ENCODE measurements at regions not wholly inside any gene's neighbourhood (a gene's known extent, or its start where the extent isn't known, plus 50 kb on each side); places are given as distances from the start of the nearest gene placed in this dataset.
A peak's percentile ranks its signal among the peaks of the same experiment; 100 is the strongest.

- no peak for TF ChIP-seq CTCF (IDR thresholded peaks at IDR 0.05)
- no peak for TF ChIP-seq POLR2AphosphoS5 (IDR thresholded peaks at IDR 0.05)
- no peak for TF ChIP-seq EP300 (IDR thresholded peaks at IDR 0.05)
- TF ChIP-seq POLR2A (IDR thresholded peaks at IDR 0.05) = no peak
- 78 to 81% methylated on average over 4 of the region's 4 CpGs for WGBS, 2 donors
- DNase-seq (no peak), ATAC-seq (ENCODE audit: low FRiP score in 2 of 2) (no peak)
- H3K27ac ChIP-seq = no peak overlapping the region
- H3K27me3 ChIP-seq = no peaks in the 10 kb centered on the region
- no peak overlapping the region for H3K4me3 ChIP-seq
- no peaks in the 10 kb centered on the region for H3K9me3 ChIP-seq
- H3K4me1 ChIP-seq = no peaks in the 10 kb centered on the region
- H3K36me3 ChIP-seq = no peaks in the 10 kb centered on the region
Measured at GRCh38 chrX:19172741-19173140, 50.5 kb upstream of the ADGRG2 start.

DNA sequence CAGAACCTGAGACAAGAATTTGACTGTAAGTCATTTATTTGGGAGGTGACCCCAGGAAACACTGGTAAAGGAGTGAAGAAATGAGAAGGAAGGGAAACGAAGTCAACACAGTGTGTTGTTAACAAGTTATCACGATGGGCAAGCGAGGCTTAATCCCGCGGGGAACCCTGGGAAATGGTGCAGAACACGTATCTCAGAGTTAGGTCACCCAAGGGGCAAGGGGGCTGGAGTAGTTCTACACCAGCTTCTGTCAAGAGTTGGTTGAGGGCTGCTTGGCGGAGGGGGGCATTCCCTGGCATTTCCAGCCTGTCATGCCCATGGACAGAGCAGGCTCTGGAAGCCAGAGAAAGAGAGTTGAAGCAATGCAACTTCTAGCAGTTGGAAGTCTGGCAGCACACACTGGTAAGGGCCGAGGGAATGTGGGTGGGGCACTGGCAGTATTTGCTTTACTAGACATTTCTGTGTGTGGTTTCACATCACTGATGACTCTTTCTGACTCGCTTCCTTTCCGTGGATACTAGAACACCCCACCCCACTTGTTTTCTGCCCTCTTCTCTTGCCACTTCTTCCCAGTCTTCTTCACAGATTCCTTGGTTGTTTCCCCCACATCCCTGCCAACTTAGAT lies 52.2 kb upstream of the ADGRG2 start:
- no peak for DNase-seq

GRCh38 chrX:19176901-19177630 lies 54.8 kb upstream of the ADGRG2 start:
- H3K36me3 ChIP-seq = no peaks in the 10 kb centered on the region
- no peak overlapping the region for H3K27ac ChIP-seq
- H3K4me3 ChIP-seq = no peak overlapping the region
- no peak for ATAC-seq (ENCODE audit: low FRiP score in 2 of 2)
- TF ChIP-seq POLR2A (IDR thresholded peaks at IDR 0.05) (no peak), CTCF (IDR thresholded peaks at IDR 0.05) (no peak), POLR2AphosphoS5 (IDR thresholded peaks at IDR 0.05) (no peak)
- no peak for DNase-seq
- H3K4me1 ChIP-seq = no peaks in the 10 kb centered on the region
- no peaks in the 10 kb centered on the region for H3K27me3 ChIP-seq
- WGBS, 2 donors = 24 to 52% methylated on average over 2 to 4 of the region's 4 CpGs
- no peaks in the 10 kb centered on the region for H3K9me3 ChIP-seq

More for the DNA sequence above, 52.2 kb upstream of the ADGRG2 start:
- Histone ChIP-seq H3K27ac (no peak overlapping the region), H3K36me3 (no peaks in the 10 kb centered on the region), H3K4me1 (no peaks in the 10 kb centered on the region), H3K9me3 (no peaks in the 10 kb centered on the region), H3K27me3 (no peaks in the 10 kb centered on the region), H3K4me3 (no peak overlapping the region)
- 66 to 67% methylated on average over 9 to 10 of the region's 10 CpGs for WGBS, 2 donors
- no peak for TF ChIP-seq EP300 (IDR thresholded peaks at IDR 0.05)
- TF ChIP-seq POLR2A (IDR thresholded peaks at IDR 0.05) = no peak
- no peak for TF ChIP-seq CTCF (IDR thresholded peaks at IDR 0.05)
- no peak for TF ChIP-seq POLR2AphosphoS5 (IDR thresholded peaks at IDR 0.05)
- ATAC-seq (ENCODE audit: low FRiP score in 2 of 2) = peak in 1 of 2 donors; percentile 86

DNA sequence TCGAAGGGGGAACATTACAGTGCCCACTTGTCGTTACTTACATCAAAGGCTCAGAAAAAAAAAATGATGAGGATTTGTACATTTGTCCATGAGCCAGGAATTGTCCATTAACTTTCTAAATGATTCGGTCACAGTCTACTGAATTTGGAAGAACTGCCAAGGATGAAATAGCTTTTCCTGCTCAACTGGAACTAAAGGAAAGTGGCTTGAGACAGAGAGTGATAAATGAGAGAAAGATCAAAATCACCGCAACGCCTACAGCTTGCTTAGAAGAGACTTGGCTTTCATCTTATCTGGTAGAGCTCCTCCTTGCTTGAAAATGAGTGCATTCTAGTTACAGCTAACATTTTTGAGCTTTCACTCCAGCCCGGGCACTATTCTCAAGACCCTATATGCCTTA lies 55.5 kb upstream of the ADGRG2 start:
- no peak for DNase-seq
- H3K27me3 ChIP-seq = no peaks in the 10 kb centered on the region
- H3K4me3 ChIP-seq = no peak overlapping the region
- H3K9me3 ChIP-seq = no peaks in the 10 kb centered on the region
- whole genome bisulfite sequencing, 2 donors = 35 to 56% methylated on average over 6 of the region's 6 CpGs
- no peaks in the 10 kb centered on the region for H3K4me1 ChIP-seq
- ATAC-seq (ENCODE audit: low FRiP score in 2 of 2) = no peak
- H3K36me3 ChIP-seq = no peaks in the 10 kb centered on the region
- TF ChIP-seq POLR2AphosphoS5 (IDR thresholded peaks at IDR 0.05) = no peak
- no peak for TF ChIP-seq EP300 (IDR thresholded peaks at IDR 0.05)
- no peak for TF ChIP-seq POLR2A (IDR thresholded peaks at IDR 0.05)
- no peak for TF ChIP-seq CTCF (IDR thresholded peaks at IDR 0.05)
- no peak overlapping the region for H3K27ac ChIP-seq

DNA sequence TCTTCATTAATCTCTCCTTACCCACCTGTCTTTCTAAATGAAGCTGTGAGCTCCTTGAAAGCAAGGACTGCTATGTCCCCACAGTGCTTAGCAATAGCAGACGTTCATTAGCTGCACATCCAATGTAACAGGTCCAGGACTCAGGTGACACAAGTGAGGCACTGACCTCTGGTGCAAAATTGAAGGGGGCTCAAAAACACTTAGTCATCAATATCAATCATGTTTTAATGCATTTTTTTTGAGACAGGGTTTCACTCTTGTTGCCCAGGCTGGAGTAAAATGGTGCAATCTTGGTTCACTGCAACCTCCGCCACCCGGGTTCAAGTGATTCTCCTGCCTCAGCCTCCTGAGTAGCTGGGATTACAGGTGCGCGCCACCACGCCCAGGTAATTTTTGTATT lies 56.1 kb upstream of the ADGRG2 start:
- Histone ChIP-seq H3K27ac (no peak overlapping the region), H3K4me1 (no peaks in the 10 kb centered on the region), H3K36me3 (no peaks in the 10 kb centered on the region), H3K4me3 (no peak overlapping the region), H3K9me3 (no peaks in the 10 kb centered on the region), H3K27me3 (no peaks in the 10 kb centered on the region)
- 87 to 89% methylated on average over 6 of the region's 6 CpGs for WGBS, 2 donors
- no peak for TF ChIP-seq POLR2AphosphoS5 (IDR thresholded peaks at IDR 0.05)
- no peak for TF ChIP-seq CTCF (IDR thresholded peaks at IDR 0.05)
- TF ChIP-seq POLR2A (IDR thresholded peaks at IDR 0.05) = no peak
- no peak for TF ChIP-seq EP300 (IDR thresholded peaks at IDR 0.05)
- no peak for ATAC-seq (ENCODE audit: low FRiP score in 2 of 2)
- no peak for DNase-seq

Data from upper lobe of left lung (tissue), 6 donors.